Loucy (cell line): ENCODE measurements at regions not wholly inside any gene's neighbourhood (a gene's known extent, or its start where the extent isn't known, plus 50 kb on each side); places are given as distances from the start of the nearest gene placed in this dataset.

ENCODE experiments used
- H2AFZ ChIP-seq: fragments of 200-600 bp; sonication (generic); 2 replicates; pipeline ENCODE4 v1.6.0; 2016; ENCODE audit warnings: antibody characterized with exemption, mild to moderate bottlenecking, low read length, moderate library complexity
- H3F3A ChIP-seq: fragments of 200-600 bp; 2 replicates; pipeline ENCODE4 v1.6.0; 2016; ENCODE audit warnings: antibody characterized with exemption, low read depth, mild to moderate bottlenecking
- H3K27me3 ChIP-seq: fragments of 200-600 bp; sonication (generic); 2 replicates; pipeline ENCODE4 v1.6.1; 2014; ENCODE audit warnings: low read length, mild to moderate bottlenecking; ENCODE audit not compliant: insufficient read depth, poor library complexity, severe bottlenecking
- H3K36me3 ChIP-seq: fragments of 200-600 bp; sonication (generic); 2 replicates; pipeline ENCODE4 v1.6.1; 2016; ENCODE audit warnings: low read length; ENCODE audit not compliant: insufficient read depth
- H3K4me1 ChIP-seq: fragments of 200-600 bp; sonication (generic); 2 replicates; pipeline ENCODE4 v1.5.1; 2014; ENCODE audit warnings: low read length, mild to moderate bottlenecking; ENCODE audit not compliant: insufficient read depth, poor library complexity, severe bottlenecking
- H3K4me2 ChIP-seq: fragments of 200-600 bp; sonication (generic); 2 replicates; pipeline ENCODE4 v1.6.0; 2014; ENCODE audit warnings: antibody characterized with exemption, low read length, low read depth, mild to moderate bottlenecking; ENCODE audit not compliant: poor library complexity, severe bottlenecking
- H3K4me3 ChIP-seq: fragments of 200-600 bp; sonication (generic); 2 replicates; pipeline ENCODE4 v1.5.1; 2014; ENCODE audit warnings: low read length, mild to moderate bottlenecking, mixed read lengths; ENCODE audit not compliant: poor library complexity, severe bottlenecking
- H3K79me2 ChIP-seq: fragments of 200-600 bp; sonication (generic); 2 replicates; pipeline ENCODE4 v1.6.1; 2014; ENCODE audit warnings: low read length; ENCODE audit not compliant: insufficient read depth
- H3K9ac ChIP-seq: fragments of 200-600 bp; sonication (generic); 2 replicates; pipeline ENCODE4 v1.6.0; 2014; ENCODE audit warnings: mild to moderate bottlenecking, low read depth, low read length, moderate library complexity; ENCODE audit not compliant: poor library complexity, severe bottlenecking
- H3K9me2 ChIP-seq: fragments of 200-600 bp; sonication (generic); replicated peaks from 2 replicates; pipeline ENCODE4 v1.6.1; 2016; ENCODE audit warnings: low read depth, low read length, mixed read lengths
- H3K9me3 ChIP-seq: fragments of 200-600 bp; sonication (generic); 2 replicates; pipeline ENCODE4 v1.6.1; 2014; ENCODE audit warnings: mild to moderate bottlenecking, antibody characterized with exemption, low read length, low read depth; ENCODE audit not compliant: insufficient read depth
- H4K20me1 ChIP-seq: fragments of 200-600 bp; sonication (generic); 2 replicates; pipeline ENCODE4 v1.6.0; 2014; ENCODE audit warnings: antibody characterized with exemption, low read length, mild to moderate bottlenecking; ENCODE audit not compliant: insufficient read depth, poor library complexity, severe bottlenecking
- EZH2phosphoT487 ChIP-seq: fragments of 200-600 bp; IDR thresholded peaks from 2 replicates; pipeline ENCODE4 v1.6.1; 2018; ENCODE audit warnings: antibody characterized with exemption, mild to moderate bottlenecking, moderate library complexity, borderline replicate concordance
- TF ChIP-seq, protein P1 (sequence below): fragments of 200-600 bp; sonication (generic); conservative IDR thresholded peaks from 2 replicates; pipeline ENCODE4 v1.5.1; 2014; ENCODE audit warnings: mild to moderate bottlenecking, antibody characterized with exemption, low read length

DNA sequence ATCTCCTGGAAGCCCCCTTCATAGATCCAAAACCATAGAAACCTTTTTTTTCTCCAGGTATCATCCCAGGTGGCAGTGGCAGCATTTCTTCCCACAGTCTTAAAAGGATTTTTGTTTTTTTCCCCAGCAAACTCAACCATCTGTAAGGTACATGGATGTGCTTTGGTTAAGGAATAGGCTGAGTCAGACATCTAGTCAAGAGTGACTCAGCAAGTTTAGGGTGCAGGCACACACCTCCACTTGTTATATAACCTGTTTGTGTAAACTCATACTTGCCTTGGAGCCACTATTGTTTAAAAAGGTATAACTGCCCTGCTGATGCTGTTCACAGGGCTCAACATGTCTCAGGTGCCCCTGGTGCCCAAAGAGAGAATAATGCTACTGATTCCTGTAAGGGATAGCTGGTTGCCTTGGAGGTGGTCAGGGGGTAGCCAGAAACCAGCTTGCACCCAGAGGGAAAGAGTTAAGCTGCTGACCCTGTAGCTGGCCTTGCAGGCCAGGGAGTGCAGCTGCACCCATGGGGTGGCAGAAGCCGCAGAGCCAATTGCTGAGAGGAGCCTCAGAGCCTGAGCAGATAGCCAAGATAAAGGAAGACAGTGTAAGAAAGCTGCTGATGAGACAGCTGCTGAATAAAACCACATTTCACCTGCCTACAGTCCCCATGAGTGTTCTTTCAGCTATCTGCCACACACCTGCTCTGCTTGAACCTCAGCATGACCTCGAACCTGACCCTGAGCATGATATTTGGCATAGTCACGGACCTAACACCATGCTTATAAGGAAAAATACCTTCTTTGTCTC is 1726.1 kb upstream of the RAG2 start:
- no peaks in the 10 kb centered on the region for H3K79me2 ChIP-seq
- no peak overlapping the region for H3K9ac ChIP-seq
- no peak overlapping the region for H3K4me2 ChIP-seq
- TF ChIP-seq EZH2phosphoT487: no peak
- TF ChIP-seq, protein P1, sequence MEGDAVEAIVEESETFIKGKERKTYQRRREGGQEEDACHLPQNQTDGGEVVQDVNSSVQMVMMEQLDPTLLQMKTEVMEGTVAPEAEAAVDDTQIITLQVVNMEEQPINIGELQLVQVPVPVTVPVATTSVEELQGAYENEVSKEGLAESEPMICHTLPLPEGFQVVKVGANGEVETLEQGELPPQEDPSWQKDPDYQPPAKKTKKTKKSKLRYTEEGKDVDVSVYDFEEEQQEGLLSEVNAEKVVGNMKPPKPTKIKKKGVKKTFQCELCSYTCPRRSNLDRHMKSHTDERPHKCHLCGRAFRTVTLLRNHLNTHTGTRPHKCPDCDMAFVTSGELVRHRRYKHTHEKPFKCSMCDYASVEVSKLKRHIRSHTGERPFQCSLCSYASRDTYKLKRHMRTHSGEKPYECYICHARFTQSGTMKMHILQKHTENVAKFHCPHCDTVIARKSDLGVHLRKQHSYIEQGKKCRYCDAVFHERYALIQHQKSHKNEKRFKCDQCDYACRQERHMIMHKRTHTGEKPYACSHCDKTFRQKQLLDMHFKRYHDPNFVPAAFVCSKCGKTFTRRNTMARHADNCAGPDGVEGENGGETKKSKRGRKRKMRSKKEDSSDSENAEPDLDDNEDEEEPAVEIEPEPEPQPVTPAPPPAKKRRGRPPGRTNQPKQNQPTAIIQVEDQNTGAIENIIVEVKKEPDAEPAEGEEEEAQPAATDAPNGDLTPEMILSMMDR: no peak
- H3K36me3 ChIP-seq: no peaks in the 10 kb centered on the region
- no peak overlapping the region for H3K4me3 ChIP-seq
- H3F3A ChIP-seq: no peaks in the 10 kb centered on the region
- H3K27me3 ChIP-seq: no peaks in the 10 kb centered on the region
- no peaks in the 10 kb centered on the region for H3K4me1 ChIP-seq
- no peaks in the 10 kb centered on the region for H4K20me1 ChIP-seq
- no peak overlapping the region for H2AFZ ChIP-seq
- no peaks in the 10 kb centered on the region for H3K9me2 ChIP-seq
- no peaks in the 10 kb centered on the region for H3K9me3 ChIP-seq

DNA sequence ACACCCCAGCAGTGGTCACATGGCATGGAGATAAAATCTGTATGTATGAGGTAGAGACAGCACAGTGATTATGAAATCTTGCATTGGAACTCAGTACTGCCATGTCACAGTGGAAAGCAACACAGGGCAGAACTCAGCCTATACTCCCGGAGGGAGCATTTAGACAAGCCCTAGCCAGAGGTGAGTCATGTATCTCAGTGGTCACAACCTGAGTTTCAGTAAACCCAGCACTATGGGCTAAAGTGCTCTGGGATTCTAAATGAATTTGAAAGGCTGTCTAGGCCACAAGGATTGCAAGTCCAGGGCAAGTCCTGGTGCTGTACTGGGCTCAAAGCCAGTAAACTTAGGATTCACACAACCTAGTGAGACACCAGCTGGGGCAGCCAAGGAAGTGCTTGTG is 1717.1 kb upstream of the RAG2 start:
- no peak overlapping the region for H3K4me3 ChIP-seq

DNA sequence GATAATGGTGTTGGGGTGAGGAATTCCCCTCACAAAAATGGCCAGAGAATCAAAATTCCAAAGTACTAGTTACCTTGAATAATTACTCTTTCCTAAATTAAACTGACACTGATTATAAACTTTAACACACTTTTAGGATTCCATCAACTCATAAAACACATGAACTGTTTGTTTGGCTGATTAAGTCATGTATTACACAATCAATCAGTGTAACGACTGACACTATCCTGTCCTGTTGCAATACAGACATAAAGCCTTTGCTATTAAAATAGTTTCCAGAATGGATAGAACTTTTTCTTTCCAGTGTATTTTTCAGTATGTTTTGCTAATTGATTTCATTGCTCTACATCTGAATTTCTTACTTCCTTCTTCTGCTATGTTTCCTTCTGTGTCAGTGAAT is 1709.4 kb upstream of the RAG2 start:
- Histone ChIP-seq H3K4me2 (no peak overlapping the region), H3K9ac (no peak overlapping the region), H3K27me3 (no peaks in the 10 kb centered on the region), H3K4me1 (no peaks in the 10 kb centered on the region), H3K9me3 (no peaks in the 10 kb centered on the region), H3K9me2 (no peaks in the 10 kb centered on the region), H2AFZ (no peak overlapping the region), H3F3A (no peaks in the 10 kb centered on the region), H3K79me2 (no peaks in the 10 kb centered on the region), H4K20me1 (no peaks in the 10 kb centered on the region), H3K4me3 (no peak overlapping the region), H3K36me3 (no peaks in the 10 kb centered on the region)
- TF ChIP-seq, protein P1: no peak
- no peak for TF ChIP-seq EZH2phosphoT487

More for the DNA sequence above, 1717.1 kb upstream of the RAG2 start:
- H3K36me3 ChIP-seq: no peaks in the 10 kb centered on the region
- no peak overlapping the region for H3K9ac ChIP-seq
- H3K9me3 ChIP-seq: 0 out of 2 replicates have a peak, but pooled peaks cover 3% of the 10 kb centered on the region
- no peaks in the 10 kb centered on the region for H3K27me3 ChIP-seq
- H3K4me1 ChIP-seq: no peaks in the 10 kb centered on the region
- no peak overlapping the region for H2AFZ ChIP-seq
- no peaks in the 10 kb centered on the region for H3F3A ChIP-seq
- no peaks in the 10 kb centered on the region for H3K79me2 ChIP-seq
- no peaks in the 10 kb centered on the region for H3K9me2 ChIP-seq
- TF ChIP-seq EZH2phosphoT487: no peak
- TF ChIP-seq, protein P1: no peak
- no peak overlapping the region for H3K4me2 ChIP-seq
- H4K20me1 ChIP-seq: no peaks in the 10 kb centered on the region
